D341Med (cell line): ENCODE measurements at regions not wholly inside any gene's neighbourhood (a gene's known extent, or its start where the extent isn't known, plus 50 kb on each side); places are given as distances from the start of the nearest gene placed in this dataset.
"Not testable (repeated sequence)": the region's sequence is repeated elsewhere in the genome, so short reads cannot be mapped to it uniquely, and the experiment has no call there.

Experiments
- DNase-seq: peaks from one replicate; pipeline ENCODE4 v3.0.0; 2012; ENCODE audit warnings: low spot score

DNA sequence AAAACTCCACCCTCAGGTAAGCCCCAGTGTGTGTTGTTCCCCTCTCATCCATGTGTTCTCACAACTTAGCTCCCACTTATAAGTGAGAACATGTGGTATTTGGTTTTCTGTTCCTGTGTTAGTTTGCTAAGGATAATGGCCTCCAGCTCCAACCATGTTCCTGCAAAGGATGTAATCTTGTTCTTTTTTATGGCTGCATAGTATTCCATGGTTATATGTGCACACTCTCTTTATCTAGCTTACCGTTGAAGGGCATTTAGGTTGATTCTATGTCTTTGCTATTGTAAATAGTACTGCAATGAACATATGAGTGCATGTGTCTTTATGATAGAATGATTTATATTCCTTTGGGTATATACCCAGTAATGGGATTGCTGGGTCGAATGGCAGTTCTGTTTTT, 124.4 kb upstream of the RANBP3L start:
- not testable (repeated sequence) for DNase-seq

DNA sequence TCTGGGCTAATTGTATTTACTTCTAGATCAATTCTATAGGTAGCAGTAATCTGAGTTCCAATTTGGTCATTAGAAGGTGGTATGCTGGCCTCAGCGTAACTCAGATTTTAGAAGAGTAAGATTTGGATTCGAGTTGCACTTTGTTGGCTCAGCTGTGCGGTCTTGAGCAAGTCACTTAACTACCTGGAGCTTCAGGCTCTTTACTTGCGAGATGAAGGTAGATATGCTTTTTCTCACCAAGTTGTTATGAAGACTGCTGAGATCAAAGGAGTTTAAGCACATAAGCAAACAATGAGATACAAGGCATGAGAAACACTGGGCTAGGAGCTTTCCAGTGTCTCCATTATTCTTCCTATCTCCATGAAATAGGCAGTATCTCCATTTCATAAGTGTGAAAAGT, 133.8 kb upstream of the RANBP3L start:
- no peak for DNase-seq

DNA sequence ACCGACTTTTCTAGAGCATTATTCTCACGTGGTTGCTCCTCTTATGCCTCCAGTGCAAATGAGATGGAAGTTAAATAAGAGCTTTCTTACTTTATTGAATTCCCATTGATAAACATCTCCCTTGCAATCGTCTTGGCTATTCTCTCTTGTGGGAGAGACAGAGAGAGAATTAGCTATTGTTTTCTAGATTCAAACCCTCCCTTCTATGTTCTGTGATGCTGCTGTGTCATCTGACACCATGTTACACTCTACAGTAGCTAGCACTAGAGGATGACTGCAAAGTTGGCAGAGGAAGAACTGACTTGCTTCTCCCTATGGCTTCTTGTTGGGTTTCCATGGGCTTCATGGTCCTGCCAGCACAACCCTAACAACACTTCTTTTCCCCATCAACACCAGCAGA, 134.6 kb upstream of the RANBP3L start:
- no peak for DNase-seq

DNA sequence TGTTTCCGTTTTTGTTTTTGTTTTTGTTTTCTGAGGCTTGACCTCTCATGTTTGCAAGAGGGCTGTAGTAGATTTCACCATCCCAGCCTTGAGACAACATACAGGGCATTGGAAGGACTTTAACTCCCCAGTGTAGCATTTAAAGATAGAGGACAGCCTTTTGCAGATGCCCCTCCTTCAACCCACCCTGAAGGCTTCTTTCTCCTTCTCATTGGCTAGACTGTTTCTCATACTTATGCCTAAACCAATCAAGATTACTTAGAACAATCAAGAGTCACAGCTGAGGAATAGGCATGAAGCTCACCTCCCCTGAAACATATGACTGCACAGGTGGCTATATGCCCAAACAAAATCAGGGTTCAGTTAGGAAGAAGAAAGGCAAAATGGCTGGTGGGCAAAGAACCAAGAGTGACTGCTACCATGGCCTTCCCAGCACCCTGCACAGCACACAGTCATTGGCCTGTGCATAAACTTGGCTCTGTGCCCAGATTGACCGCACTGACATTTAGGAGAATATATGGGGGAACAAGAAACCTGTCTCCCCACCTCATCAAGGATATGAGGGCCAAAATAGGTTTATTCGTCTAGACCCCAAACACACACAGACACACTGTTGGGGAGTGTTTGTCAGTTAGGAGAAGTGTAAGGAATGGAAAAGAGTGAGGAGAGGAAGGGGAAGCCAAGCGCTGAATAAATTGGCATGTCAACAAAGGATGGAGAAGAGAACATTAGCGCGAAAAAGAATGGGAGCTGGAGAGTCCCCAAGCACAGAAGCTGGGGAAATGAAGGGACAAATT, 137.3 kb upstream of the RANBP3L start:
- no peak for DNase-seq

DNA sequence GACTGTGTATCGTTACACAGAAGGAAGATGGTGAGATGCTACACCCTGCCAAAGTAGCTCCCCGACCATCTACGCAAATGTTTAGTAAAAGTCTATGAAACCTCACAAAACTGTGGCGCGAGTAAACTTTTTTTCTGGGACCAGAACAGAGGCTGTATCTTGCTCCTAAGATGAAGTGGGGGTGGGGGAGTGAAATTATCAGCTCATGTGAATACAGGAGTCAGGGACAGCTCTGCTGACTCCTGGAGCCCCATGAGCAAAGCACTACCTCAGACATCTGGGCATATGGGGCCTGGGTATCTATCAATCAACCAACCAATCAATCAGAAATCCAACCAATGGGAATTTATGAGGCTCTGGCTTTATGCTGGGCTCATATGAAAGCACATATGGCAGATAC, 138.6 kb upstream of the RANBP3L start:
- DNase-seq = no peak

DNA sequence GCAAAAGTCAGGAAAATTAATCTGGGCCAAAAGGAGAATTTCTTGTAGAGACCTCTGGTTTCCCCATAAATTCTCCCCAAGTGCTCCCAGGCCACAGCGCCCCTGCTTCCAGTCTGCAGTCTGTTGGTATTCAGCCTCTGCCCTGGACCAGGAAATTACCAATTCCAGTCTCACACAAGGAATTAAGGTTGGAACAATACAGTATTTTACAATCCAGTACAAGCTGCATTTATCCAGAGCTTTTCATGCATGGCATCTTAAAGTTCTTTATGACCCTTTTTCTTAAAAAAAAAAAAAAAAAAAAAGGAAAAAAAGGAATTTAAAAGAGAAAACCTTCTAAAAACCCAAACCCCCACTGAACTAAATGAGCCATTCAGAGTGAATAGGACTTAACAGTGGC, 139.6 kb upstream of the RANBP3L start:
- no peak for DNase-seq

DNA sequence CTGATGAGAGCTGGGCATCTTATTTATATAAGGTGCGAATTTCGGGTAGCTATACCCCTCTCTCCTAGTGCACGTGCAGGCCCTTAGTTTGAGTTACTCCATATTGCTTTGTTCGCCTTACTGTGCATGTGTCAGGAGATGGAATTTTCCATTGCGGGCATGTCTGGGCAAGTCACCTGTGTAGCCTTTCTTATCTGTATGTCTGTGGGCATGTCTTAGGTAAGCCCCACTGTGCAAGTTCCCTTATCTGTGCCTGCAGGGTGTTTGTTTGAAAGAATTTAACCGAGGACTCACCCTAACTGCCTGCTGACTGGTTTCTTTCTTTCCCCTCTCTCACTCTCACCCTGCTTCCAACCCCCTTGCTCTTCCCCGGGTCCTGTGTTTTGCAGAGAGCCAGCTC, 140.7 kb upstream of the RANBP3L start:
- DNase-seq = no peak

DNA sequence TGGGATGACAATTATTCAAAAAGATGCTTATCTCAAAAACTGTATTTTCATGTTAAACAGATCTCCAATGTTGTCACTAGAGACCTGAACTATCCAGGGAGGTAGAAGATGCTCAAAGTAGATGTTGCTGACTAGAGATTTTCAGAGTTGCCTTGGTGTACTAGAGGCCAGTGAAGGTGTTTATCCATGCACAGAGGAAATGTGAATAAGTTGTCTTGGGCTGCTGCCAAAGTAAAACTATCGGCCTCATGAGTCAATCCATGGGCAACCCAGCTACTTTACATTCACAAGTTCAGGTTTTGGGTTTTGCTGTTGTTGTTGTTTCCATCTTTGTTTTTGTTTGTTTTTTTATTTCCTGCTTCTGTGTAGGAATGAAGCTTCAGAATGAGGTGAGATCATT, 141.1 kb upstream of the RANBP3L start:
- no peak for DNase-seq

DNA sequence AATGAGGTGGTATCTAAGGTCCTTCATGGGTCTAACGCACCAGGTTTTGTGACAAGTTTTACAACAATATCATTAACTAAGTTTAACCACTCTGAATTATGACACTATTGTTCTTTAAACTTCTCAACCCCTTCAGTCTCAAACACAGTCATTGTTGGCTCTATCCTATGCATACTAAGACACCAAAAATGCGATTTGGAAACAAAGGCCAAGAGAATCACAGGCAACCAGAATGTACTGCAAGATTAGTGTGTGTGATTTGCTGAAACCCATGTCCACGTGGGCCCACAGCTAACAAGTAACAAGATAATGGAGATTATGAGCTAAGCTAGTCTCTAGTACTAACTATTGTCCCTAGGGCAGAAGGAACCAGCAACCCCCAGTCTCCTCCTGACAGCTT, 142.2 kb upstream of the RANBP3L start:
- DNase-seq = no peak

DNA sequence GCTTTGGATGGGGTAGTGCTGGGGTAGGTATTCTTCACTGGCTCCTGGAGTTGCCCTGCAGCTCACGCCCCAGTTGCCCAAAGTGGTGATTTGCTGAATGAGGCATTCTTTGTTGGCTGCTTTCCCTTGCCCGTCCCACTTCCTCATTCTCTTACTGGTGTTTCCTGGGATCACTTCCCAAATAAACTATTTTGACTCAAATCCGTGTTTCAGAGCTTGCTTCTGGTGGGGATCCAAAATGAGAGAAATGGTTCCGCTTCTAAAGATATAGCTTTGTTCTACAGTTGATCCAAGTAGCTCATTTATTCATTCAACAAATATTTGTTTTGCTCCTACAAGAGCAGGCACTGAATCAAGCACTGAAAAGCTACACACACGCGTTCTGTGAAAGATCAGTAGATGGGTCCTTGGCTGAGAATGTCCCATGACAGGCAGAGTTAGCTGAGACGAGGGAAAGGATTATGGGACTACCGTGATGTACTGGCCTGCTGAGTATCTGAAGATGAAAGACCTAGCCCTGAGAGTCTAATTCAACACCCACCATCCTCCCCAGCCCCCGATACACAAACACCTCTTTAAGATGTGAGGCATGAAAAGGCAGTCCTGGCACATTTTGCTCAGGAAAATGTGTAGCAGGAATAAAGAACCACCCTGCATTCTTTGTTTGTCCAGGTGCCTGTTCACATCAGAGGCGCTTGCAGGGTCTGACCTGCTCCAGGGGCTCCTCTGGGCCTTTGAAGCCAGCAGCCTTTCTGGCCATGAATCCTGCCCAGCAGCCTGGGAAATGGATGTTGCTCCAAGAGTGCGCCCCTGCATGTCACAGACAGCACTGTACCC, 143.1 kb upstream of the RANBP3L start:
- no peak for DNase-seq

DNA sequence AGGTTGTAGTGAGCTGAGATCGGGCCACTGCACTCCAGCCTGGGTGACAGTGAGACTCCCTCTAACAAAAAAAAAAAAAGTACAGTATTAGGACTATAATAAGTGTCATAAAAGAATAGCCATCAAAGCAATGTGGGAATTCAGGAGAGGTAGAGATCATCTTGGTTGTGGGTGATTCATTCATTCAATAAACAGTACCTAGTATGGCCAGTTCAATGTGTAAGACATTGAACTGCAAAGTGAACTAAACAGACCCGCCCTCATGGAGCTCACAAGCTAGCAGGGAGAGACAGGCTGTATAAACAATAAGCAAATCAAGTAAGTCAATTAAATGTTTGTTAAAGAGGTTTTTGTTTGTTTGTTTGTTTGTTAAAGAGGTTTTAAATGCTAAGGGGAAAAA, 146.1 kb upstream of the RANBP3L start:
- DNase-seq = no peak

DNA sequence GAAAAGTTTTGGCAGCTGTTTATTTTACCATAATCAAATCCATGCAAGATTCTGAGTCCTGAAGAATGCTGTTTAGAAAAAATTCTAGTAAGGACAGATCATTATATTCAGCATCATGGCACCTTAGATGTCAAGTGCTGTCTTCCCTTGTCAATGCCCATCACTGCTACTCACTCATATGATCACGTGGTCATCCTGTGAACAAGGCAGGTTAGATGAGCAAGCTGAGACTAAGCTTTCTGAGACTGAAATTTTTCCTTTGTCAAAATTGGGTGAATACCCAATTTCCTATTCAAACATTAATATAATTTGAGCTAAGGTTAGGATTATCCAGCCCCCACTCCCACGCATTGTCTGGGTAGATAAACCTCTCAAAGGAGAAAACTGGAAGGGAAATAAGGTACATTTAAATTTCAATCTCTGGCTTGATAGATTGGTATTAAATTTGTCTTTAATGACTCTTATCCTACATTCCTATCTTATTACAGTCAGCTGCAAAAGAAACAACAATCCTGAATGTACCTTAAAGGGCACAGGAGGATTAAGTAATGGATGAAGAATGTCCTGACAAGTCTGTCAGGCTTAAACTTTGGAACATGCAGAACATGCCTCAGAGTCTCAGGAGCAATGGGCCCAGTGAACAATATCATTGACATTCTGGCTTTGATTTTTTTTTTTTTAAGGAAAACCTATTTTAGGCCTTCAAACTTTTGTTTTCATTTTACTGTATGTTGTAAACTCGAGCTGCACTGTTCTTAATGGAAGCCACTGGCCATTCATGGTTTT, 148.7 kb upstream of the RANBP3L start:
- DNase-seq = no peak

DNA sequence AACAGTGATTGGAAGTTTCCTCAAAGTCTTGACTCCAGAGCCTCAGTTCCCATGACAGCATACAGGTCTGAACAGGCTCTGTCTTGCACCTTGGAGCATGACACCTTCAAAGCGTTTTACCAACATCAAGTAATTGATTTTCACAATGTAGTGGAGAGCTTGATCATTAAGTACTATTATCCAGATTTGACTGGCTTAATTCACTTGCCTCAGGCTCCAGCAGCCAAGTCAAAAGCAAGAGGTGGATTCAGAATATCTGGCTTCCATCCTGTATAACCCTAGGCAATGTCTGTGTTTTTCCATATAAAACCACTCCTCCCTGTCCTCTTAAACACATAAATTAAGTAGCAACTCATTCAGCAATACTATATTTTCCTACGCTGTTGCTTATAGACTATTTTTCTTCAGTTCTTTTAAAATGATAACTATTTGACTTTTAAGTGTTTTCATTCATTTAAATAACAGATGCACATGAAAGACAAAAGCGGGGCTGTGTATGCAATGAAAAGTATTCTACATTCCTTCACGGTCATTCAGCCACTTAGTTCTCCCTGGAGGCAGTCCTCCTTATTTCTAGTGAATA, 150.8 kb upstream of the RANBP3L start:
- DNase-seq = no peak

DNA sequence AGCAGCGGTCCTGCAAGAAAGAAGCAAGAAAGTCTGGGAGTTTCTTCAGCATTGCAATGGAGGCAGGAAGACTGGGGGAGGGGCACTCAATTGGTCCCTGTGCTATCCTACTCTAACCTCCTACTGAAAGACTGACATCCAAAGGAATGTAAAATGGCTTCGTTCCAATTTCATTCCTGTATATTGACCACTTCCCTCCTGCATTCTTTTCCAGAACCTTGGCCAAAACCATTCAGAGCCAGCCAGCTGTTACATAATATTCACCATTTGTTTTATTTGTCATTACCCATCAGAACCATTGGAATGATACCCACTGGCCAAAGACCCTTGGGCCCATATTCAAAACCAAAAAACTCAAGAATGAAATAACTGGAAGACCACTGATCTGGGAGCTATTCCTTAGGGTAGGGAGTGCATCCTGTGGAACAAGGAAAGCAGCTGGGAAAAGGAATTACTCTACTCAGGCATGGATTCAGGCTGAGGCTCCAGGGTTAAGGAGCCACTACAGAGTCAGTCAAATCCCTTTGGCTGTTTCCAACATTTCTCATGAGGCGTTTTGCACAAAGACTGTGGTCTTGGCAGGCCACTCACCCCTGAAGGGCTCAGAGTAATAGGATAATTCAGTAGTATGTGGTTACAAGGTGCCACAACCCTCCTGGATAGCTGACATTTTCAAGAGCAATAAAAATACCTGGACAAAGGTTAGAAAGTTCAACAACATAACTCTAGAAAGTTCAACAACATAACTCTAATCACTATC, 148.7 kb upstream of the SLC1A3 start:
- DNase-seq = no peak

DNA sequence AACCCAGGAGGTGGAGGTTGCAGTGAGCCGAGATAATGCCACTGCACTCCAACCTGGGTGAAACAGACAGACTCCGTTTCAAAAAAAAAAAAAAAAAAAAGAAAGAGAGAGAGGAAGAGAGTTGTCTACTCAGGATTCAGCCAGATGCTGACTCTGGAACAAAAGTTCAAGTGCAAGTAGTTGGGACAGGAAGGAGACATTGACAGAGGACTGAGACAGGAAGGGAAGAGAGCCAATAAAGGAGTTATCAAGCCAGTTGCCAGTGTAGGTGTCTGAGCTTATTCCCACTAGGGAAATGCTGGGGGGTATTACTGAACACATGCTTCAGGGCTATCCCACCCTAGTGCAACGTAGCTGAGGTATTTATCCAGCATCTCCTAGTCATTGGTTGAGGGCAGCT, 147.7 kb upstream of the SLC1A3 start:
- no peak for DNase-seq

DNA sequence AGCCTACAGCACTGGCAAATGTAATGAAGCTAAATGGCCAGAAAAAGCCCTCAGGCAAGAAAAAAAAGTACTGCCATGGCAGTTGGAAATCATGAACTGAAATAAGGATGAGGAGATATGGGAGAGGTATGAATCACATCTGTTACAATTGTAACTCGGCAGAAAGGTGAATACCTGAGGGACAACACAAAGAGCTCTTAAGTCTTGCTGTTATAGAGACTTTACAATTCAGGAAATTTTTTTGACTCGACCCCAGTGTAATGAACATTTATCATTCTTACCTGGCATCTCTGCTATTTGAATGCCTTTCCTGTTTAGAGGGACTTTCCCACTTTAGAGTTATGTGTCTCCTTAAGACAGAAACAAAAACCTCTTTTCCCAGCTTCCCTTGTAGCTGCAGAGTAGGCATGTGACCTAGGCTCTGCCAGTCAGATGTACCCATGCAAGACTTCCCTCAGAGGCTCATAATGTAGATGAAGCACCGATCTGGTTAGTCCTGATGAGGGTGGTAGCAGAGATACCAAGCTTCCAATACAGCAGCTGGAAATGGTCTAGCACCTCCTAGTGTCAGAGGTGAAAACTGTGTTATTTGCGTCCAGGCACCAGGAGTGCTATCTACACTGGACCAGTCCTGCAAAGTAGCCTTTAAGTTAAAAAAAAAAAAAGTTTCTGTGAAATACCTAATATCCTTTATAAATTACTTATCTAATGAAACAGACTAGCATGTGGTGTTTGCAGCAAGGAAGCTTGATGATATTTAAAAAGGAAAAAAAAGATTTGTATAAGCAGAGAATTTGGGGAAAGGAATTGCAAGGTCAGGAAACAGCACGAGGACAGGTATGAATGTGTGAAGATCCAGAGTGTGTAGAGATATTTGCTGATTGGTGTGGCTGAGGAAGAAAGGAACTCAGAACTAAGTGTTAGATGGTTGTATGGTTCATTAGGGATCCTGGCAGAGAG, 146.9 kb upstream of the SLC1A3 start:
- DNase-seq = no peak

DNA sequence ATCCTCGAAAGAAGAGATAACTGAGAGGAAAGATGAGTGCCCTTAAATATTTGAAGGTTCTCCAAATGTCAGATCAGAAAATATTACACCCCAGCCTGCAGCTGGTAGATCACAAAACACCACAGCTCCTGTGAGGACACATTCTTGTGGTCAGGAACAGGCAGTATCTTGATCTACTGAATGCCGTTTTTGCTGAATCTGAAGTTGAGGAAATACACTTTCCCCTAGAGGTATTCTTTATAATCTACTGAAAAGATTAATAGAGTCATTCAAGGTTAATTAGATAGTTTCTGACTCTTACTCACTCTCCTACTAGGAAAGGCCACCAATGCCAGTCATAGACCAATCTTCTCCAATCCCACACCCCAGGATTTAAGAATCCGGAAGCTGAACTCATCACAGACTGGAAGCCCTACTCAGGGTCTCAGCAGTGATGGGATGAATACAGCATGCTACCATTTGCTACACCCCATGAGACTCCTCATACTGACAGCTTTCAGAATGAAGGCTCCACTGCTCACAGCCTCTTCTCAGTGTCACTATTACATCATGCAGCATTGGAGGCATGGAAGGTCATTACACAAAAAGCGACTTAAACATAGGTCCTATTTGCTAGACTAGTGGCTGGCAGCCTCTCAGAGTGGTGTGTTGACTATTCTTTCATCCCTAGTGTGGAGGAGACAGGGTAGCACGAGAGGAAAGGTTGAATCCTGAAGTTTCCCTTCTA, 143.9 kb upstream of the SLC1A3 start:
- no peak for DNase-seq

DNA sequence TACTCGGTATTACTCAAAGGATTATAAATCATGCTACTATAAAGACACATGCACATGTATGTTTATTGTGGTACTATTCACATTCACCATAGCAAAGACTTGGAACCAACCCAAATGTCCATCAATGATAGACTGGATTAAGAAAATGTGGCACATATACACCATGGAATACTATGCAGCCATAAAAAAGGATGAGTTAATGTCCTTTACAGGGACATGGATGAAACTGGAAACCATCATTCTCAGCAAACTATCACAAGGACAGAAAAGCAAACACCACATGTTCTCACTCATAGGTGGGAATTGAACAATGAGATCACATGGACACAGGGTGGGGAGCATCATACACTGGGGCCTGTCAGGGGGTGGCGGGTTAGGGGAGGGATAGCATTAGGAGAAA, 130.5 kb upstream of the SLC1A3 start:
- DNase-seq = not testable (repeated sequence)

DNA sequence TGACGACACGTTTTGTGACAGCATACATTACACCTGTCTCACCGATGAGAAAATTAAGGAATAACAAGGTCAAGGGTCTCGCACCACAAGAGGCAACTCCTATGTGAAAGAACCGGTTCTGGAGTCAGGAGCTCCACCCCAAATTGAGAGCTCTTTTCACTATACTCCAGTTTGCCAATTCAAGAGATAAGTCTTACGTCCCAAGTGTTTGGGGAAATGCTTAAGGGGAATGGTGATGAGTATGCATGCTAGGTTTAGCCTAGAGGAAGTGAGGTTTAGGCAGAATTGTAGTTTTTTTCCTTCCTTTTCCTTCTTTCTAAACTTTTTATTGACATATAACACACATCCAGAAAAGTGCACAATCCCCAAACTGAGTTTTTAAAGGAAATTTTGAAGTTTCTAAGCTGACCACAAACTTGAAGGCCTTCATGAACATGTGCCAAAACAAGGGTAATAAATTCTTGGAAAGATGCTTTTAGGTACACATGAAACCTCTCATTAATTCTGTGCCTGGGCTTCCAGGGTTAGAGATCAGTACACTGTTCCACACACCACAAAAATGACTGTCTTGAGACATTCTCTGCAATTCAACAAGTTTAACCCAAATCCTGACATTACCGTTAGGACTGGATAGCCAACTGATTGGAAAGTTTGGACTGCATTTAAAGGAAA, 127.6 kb upstream of the SLC1A3 start:
- DNase-seq = no peak
